Stomach (tissue), 4 donors: ENCODE measurements at regions not wholly inside any gene's neighbourhood (a gene's known extent, or its start where the extent isn't known, plus 50 kb on each side); places are given as distances from the start of the nearest gene placed in this dataset.

Experiments
- CTCF ChIP-seq, 7 experiments: fragments of 450-650 bp in 4 of 7; fragments of 200-600 bp in 3 of 7; sonication (generic) in 3 of 7; IDR thresholded peaks; one replicate each; pipeline ENCODE4 v1.5.1; 2016 to 2019; ENCODE audit warnings: antibody characterized with exemption in 7 of 7, control low read depth in 2 of 7, mild to moderate bottlenecking in 1 of 7
- EP300 ChIP-seq: sonication (generic); formaldehyde crosslinking; IDR thresholded peaks from one replicate; pipeline ENCODE4 v1.6.1; 2017; ENCODE audit warnings: antibody characterized with exemption
- POLR2A ChIP-seq, 4 donors: fragments of 450-650 bp; IDR thresholded peaks; one replicate each; pipeline ENCODE4 v1.6.1; 2016; ENCODE audit warnings: antibody characterized with exemption in 4 of 4, control low read depth in 2 of 4, mild to moderate bottlenecking in 1 of 4, moderate library complexity in 1 of 4
- POLR2AphosphoS5 ChIP-seq, 3 donors: sonication (generic); formaldehyde crosslinking; IDR thresholded peaks; one replicate each; pipeline ENCODE4 v1.6.1; 2016; ENCODE audit warnings: antibody characterized with exemption in 3 of 3

GRCh38 chr7:119351320-119351719, 921.7 kb upstream of the KCND2 start:
- TF ChIP-seq EP300 (no peak), CTCF (IDR thresholded peaks at IDR 0.05) (no peak), POLR2A (IDR thresholded peaks at IDR 0.05) (no peak), POLR2AphosphoS5 (IDR thresholded peaks at IDR 0.05) (no peak)
